GM18519 (cell line): ENCODE measurements at regions not wholly inside any gene's neighbourhood (a gene's known extent, or its start where the extent isn't known, plus 50 kb on each side); places are given as distances from the start of the nearest gene placed in this dataset.
"Not testable (repeated sequence)": the region's sequence is repeated elsewhere in the genome, so short reads cannot be mapped to it uniquely, and the experiment has no call there.

Source experiments
- ATAC-seq: cut with Tn5 transposase; IDR thresholded peaks from one replicate; pipeline ENCODE4 v1.9.1; 2021; ENCODE audit warnings: mild to moderate bottlenecking, moderate library complexity; ENCODE audit not compliant: unreplicated experiment, low FRiP score

DNA sequence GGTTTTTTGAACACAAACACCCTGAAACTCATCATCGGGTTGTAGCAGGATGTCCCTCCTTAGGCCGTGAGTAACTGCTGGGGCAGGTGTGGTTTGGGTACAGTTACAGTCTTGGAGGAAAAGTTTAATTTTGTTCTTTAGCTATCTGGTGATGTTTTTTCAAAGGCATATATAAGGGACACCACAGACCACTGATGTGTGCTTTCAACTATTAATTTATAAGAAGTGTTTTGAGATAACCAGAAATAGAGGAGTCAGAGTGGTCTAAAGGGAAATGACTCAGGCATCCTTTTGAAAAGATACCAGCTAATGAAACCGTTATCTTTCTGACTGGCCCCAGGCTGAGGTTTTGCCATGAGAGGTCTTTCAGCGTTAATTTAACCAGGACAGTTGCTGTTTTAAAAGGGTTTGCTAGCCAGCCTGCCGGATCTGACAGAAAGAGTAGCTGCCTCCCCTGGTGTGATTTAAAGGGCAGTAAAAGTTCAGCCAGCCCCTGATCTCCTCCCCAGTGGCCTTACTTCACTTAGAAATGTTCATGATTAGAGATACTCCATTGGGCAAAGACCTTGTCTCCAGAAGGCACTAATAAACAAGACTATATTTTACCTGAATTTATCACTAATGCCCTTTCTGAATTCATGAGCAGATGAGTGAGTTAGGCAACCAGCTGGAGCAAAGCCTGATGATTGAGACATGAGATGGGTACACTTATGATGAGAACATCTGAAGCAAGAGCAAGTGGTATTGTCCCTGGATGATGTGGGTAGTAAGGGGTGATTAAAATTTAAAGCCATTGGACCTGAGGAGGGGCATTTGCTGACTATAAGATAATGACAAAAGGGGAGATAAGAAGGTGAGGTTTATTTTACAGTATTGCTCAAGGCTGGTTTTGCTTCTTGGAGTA lies 482.5 kb upstream of the TBL1XR1 start:
- ATAC-seq: peak; percentile 64

DNA sequence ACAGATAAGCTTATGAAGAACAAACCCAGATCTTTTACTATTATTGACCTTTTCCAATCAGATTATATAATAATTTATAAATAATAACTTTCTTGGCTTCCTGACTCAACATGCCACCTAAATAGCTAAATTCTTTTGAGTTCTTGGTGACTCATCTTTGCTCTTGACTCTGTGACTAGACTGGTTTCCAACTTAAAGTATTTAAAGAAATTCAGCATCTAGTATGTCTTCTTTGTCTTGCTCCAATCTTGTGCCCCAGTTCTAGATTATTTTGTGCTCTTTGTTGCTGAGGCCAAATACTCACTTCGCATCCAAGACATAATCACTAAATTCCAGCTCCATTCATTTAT lies 483.2 kb upstream of the TBL1XR1 start:
- ATAC-seq: no peak

DNA sequence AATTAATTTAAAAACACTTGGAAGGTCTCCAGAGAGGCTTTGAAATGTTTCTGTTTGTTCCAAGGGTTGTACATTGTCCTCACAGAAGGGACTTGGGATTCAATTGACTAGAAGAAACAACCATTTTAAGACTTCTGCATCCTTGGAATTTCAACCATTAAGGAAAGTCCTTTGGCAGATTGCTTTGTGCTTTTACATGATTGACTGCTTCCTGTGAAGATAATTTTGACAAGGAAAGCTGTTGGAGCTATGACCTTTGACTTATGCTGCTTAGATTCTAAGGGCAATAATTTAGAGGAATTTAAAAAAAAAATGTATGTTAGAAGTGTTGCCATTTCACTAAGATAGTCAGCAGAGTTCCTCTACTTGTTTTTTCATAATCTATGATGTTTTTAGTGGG lies 483.9 kb upstream of the TBL1XR1 start:
- no peak for ATAC-seq

- no peak for ATAC-seq
Measured at GRCh38 chr3:177681852-177682251, 484.6 kb upstream of the TBL1XR1 start.

DNA sequence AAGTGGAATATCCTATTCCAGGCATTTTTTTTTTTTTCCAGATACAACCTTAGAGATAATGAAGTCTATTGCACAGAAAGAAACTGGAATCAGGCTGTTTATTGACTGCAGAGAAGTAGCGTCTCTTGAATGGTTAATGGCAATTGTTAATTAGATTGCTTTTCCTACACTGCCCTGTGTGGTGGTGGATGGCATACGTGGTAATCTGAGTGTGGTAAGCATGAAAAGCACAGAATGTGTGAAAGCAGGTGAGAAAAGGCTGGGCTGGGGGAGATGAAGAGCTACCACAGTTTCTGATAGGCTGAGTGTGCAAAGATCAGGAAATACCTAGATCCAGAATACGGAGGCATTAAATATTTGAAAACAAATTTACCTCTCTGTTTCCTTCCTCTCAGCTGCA lies 486.3 kb upstream of the TBL1XR1 start:
- ATAC-seq: no peak

DNA sequence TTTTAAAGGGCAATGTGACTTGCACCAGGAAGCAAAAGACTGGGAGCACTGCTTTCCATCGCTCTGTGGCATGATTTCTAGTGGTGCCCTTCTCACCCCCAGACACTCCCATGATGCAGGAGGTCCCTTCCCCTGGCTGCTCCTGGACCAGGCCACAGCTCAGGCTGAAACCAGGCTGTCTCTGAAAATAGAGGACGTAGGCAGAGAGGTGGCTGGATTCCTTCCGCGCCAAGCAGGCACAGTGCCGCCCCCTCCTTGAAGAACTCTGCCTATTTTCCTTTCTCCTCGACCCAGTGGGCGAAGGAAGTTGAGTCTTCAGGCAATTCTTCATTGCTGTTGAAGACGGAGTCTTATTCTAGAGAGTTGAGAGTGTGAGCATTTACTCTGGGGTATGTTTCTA lies 489.4 kb upstream of the TBL1XR1 start:
- ATAC-seq: no peak

DNA sequence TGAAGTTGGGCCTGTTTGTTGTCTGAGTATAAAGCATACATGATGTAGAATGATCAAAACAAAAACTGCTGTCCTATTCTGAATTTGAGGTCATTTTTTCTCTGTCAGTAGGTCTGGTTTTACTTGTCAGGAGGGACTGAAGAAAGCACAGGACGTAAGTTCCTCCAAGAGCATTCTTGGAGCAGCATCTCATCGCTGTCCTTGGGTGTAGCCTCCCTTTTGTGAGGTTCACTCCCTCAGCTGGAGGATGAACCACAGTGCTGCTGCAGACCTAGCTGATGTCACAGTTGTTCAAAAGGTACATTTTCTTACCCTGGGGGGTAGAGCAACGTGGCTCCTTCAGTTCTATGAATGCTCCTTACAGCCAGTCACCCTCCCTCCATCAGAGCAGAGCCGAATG lies 490.0 kb upstream of the TBL1XR1 start:
- no peak for ATAC-seq

GRCh38 chr3:177688152-177688551 lies 490.9 kb upstream of the TBL1XR1 start:
- ATAC-seq: no peak

- ATAC-seq: no peak
Measured at GRCh38 chr3:177689077-177689476, 491.8 kb upstream of the TBL1XR1 start.

DNA sequence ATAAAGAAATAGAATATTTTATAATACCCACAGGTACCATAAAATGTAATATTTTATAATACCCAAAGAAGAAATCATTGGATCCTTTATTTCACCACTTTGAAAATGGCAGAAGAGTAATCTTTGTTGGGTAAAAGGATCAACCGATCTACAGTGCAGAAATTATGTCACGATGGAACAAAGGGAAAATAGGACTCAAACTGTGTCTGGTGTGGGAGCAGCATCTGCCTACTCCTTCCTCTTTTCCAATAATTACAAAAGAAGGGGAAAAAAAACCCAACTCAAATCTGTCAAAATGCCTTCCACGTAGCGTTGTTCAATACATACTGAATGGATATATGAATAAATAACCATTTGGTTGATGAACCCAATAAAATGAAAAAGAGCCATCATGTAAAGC lies 492.6 kb upstream of the TBL1XR1 start:
- no peak for ATAC-seq

DNA sequence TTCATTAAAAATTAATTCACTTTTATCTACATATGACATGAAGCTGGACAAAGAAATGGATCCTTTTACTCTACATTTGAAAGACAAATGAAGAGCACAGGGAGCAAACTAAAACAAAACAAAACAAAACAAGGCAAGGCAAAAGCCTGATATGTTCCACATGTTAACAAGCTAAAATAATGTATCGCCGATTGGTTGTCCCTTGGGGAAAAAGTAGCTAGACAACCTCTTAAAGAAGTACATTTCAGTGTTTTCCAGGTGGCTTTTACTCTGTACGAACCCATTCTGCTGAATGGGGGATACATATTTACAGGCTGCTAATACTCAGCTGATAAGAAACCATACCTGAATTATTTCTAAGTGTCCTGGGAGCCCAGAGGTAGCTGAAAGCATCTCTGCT lies 493.0 kb upstream of the TBL1XR1 start:
- ATAC-seq: no peak

- ATAC-seq: no peak
Measured at GRCh38 chr3:177692304-177692975, 495.2 kb upstream of the TBL1XR1 start.

DNA sequence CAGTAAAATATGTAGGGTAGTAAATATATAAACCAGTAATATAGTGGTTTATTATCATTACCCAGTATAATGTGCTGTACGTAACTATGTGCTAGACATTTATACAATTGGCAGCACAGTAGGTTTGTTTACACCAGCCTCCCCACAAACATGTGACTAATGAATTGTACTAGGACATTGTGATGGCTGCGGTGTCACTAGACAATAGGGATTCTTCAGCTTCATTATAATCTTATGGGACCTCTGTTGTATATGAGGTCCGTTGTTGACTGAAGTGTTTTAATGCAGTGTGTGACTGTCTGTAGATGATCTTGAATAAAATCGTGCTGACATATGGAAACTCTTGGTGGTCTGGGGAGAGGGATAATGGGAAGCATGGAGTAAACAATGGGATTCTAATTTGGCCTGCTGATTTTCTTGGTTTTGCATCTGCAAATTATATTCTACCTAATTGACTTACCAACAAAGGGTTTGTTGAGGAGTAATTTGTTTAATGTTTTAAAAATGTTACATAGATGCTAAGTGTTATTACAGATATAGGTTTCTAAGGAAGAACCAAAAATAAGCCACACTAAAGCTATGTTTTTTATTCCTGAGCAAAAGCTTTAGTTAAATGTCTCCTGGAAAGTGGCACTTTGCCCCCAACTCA lies 496.5 kb upstream of the TBL1XR1 start:
- no peak for ATAC-seq

DNA sequence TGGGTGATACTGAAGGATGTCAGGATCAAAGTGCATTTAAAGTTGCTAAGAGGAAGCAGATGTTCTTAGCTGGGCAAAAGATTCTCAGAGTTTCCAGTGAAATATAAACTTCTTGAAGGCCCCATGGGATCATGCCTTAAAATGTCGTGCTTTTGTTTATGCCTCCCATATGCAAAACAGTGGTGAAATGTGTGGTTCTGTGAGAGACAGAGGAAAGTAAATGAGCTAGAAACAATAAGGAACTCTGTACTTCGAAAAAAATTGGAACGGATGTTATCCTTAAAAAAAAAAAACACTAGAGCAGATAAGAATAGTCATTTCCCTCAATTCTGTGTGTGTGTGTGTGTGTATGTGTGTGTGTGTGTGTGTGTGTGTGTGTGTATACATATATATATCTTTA lies 497.0 kb upstream of the TBL1XR1 start:
- ATAC-seq: no peak

GRCh38 chr3:177694951-177695350 lies 497.7 kb upstream of the TBL1XR1 start:
- no peak for ATAC-seq

- no peak for ATAC-seq
Measured at GRCh38 chr3:177700117-177700516, 502.8 kb upstream of the TBL1XR1 start.

DNA sequence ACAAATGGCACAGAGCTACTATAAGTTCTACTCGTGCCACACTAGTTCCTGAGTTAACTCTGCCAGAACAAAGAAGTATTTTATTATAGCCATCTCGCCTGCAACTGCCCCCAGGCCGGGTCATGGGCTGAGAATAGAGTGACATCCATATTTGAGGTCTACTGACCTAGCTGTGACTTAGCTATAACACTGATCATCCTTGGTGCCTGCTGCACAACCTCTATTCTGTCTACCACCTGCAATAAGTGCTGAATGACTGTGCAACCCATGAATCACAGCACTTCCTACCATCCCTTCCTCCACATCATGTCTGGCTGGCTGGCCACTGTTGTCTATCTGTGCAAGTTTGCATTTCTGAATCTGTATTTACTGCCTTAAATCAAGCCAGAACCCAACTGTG lies 506.5 kb upstream of the TBL1XR1 start:
- no peak for ATAC-seq

DNA sequence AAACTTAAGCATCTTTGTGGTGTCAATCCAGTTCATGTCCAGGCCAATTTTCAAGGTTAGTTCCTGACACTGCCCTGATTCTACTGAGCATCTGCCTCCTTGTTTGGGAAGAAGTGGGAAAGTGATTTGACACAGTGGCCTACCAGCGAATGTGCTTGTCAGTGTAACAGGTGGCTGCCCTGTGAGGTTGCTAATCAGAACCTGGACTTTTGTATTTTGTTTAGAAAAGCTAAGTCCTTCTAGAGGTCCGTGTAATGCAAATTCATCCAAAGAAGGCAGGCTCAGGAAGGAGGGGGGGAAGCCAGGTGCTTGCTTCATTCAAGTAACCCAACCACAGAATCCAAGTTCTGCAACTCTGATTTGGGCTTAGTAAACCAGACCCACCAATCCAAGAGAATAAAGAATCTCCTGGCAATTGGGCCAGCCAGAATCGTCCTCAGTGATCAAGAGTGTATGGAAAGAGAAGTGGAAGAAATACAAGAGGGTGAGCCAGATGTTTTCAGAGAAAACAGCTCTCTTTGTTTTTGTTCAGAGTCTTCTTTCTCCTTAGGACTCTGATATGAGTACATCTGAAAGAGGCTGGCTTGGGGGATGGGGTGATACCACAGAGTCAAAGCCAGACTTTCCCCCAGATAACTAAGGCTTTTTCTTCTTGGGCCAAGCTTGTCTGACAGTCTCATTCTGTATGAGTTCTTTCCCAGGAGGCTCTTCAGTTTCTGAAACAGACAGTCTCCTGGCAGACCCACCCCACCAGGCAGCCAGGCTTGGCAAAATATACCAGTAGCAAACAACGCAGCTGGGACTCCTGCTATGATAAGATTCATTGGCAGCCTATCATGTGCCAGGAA lies 508.9 kb upstream of the TBL1XR1 start:
- no peak for ATAC-seq

- ATAC-seq: not testable (repeated sequence)
Measured at GRCh38 chr3:177709470-177709869, 512.2 kb upstream of the TBL1XR1 start.

DNA sequence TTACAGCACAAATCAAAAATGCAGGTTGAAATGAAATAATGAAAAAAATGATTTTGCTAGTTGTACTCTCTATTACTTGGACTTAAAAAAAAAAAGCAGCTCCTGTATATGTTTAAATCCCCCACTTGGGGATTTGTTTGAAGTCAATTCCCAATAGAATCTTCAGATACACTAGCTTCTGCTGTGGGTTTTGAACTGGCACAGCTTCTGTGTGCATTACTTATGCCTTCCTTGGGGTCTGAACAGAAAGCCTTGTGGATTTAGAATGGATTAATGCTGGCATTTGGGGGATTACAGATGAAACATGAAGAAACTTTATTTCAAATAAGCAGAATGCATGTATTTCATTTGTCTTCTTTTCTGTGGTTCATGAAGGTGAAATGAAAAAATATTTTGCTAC lies 513.2 kb upstream of the TBL1XR1 start:
- ATAC-seq: no peak

GRCh38 chr3:177711637-177712036 lies 514.4 kb upstream of the TBL1XR1 start:
- ATAC-seq: no peak
